Uterus (tissue), 2 donors: ENCODE measurements at regions not wholly inside any gene's neighbourhood (a gene's known extent, or its start where the extent isn't known, plus 50 kb on each side); places are given as distances from the start of the nearest gene placed in this dataset.

Source experiments
- CTCF ChIP-seq, 4 experiments: fragments of 200-600 bp in 2 of 4; fragments of 450-650 bp in 2 of 4; sonication (generic) in 2 of 4; IDR thresholded peaks; one replicate each; pipeline ENCODE4 v1.5.1; 2016 to 2019; ENCODE audit warnings: antibody characterized with exemption in 4 of 4, mild to moderate bottlenecking in 2 of 4, moderate library complexity in 1 of 4
- POLR2A ChIP-seq, 2 donors: fragments of 450-650 bp; IDR thresholded peaks; one replicate each; pipeline ENCODE4 v1.6.1; 2016; ENCODE audit warnings: antibody characterized with exemption in 2 of 2, mild to moderate bottlenecking in 1 of 2, moderate library complexity in 1 of 2

GRCh38 chr9:23555851-23556250, 270.2 kb downstream of the ELAVL2 start:
- TF ChIP-seq CTCF (IDR thresholded peaks at IDR 0.05) (no peak), POLR2A (IDR thresholded peaks at IDR 0.05) (no peak)
